Fibroblast of lung (primary cell): ENCODE measurements at regions not wholly inside any gene's neighbourhood (a gene's known extent, or its start where the extent isn't known, plus 50 kb on each side); places are given as distances from the start of the nearest gene placed in this dataset.
"Not testable (repeated sequence)": the region's sequence is repeated elsewhere in the genome, so short reads cannot be mapped to it uniquely, and the experiment has no call there.

Source experiments
- DNase-seq, 2 donors: peaks; one replicate each; pipeline versions ENCODE4 v3.0.0 to v3.0.0-alpha.2; 2010; ENCODE audit warnings: low read depth in 2 of 2
- H2AFZ ChIP-seq: 2 replicates; pipeline ENCODE4 v1.5.1; 2012; ENCODE audit warnings: low read length, control low read depth, inconsistent platforms
- H3K27ac ChIP-seq: 2 replicates; pipeline ENCODE4 v1.5.1; 2011; ENCODE audit warnings: low read length, control low read depth; ENCODE audit not compliant: insufficient read depth
- H3K27me3 ChIP-seq: 2 replicates; pipeline ENCODE4 v1.5.1; 2011; ENCODE audit warnings: mild to moderate bottlenecking, low read length; ENCODE audit not compliant: control insufficient read depth, insufficient read depth
- H3K36me3 ChIP-seq: 2 replicates; pipeline ENCODE4 v1.5.1; 2011; ENCODE audit warnings: low read length; ENCODE audit not compliant: control insufficient read depth, insufficient read depth
- H3K4me1 ChIP-seq: 2 replicates; pipeline ENCODE4 v1.5.1; 2011; ENCODE audit warnings: low read length; ENCODE audit not compliant: control insufficient read depth, insufficient read depth; ENCODE audit errors: extremely low read depth
- H3K4me2 ChIP-seq: 2 replicates; pipeline ENCODE4 v1.5.1; 2011; ENCODE audit warnings: low read length, control low read depth; ENCODE audit not compliant: insufficient read depth; ENCODE audit errors: extremely low read depth
- H3K4me3 ChIP-seq, 4 experiments: fragments of 200-600 bp in 1 of 4; sonication (generic) in 1 of 4; replicated peaks in 1 of 4; 2 replicates each; pipeline ENCODE4 v1.5.1; 2011 to 2016; ENCODE audit warnings: low read length in 4 of 4, low read depth in 3 of 4, mild to moderate bottlenecking in 3 of 4, control low read depth in 2 of 4, inconsistent platforms in 1 of 4, mixed read lengths in 1 of 4; ENCODE audit not compliant: insufficient read depth in 1 of 4; ENCODE audit errors: control extremely low read depth in 1 of 4
- H3K79me2 ChIP-seq: 2 replicates; pipeline ENCODE4 v1.5.1; 2012; ENCODE audit warnings: mild to moderate bottlenecking, low read length, inconsistent platforms; ENCODE audit not compliant: control insufficient read depth, insufficient read depth
- H3K9ac ChIP-seq: 2 replicates; pipeline ENCODE4 v1.5.1; 2011; ENCODE audit warnings: mild to moderate bottlenecking, low read length, control low read depth; ENCODE audit not compliant: insufficient read depth
- H3K9me3 ChIP-seq: 2 replicates; pipeline ENCODE4 v1.5.1; 2012; ENCODE audit warnings: low read depth, low read length; ENCODE audit not compliant: control insufficient read depth, insufficient read depth
- H4K20me1 ChIP-seq: 2 replicates; pipeline ENCODE4 v1.5.1; 2011; ENCODE audit warnings: low read length; ENCODE audit not compliant: control insufficient read depth, insufficient read depth; ENCODE audit errors: extremely low read depth
- CTCF ChIP-seq, 2 donors: IDR thresholded peaks in 1 of 2; conservative IDR thresholded peaks in 1 of 2; 1 replicate in 1 of 2; 2 replicates in 1 of 2; pipeline ENCODE4 v1.5.1; 2011 to 2012; ENCODE audit warnings: low read length in 2 of 2, control low read depth in 1 of 2, inconsistent platforms in 1 of 2, low read depth in 1 of 2, mild to moderate bottlenecking in 1 of 2
- EZH2 ChIP-seq: IDR thresholded peaks from 2 replicates; pipeline ENCODE4 v1.5.1; 2012; ENCODE audit warnings: low read length, control low read depth, mild to moderate bottlenecking; ENCODE audit errors: missing control alignments

- H3K4me3 ChIP-seq, result no peak overlapping the region
- no peaks in the 10 kb centered on the region for H3K79me2 ChIP-seq
- no peak for TF ChIP-seq EZH2
- no peak for TF ChIP-seq CTCF (conservative IDR thresholded peaks at IDR 0.05 in 1 of 2, IDR thresholded peaks at IDR 0.05 in 1 of 2; ENCODE audit: low read depth in 1 of 2, low read length in 2 of 2)
- H3K9me3 ChIP-seq, result no peaks in the 10 kb centered on the region
- H3K4me1 ChIP-seq, result no peaks in the 10 kb centered on the region
- no peaks in the 10 kb centered on the region for H3K36me3 ChIP-seq
- no peaks in the 10 kb centered on the region for H3K27me3 ChIP-seq
- H3K9ac ChIP-seq, result no peak overlapping the region
- H3K27ac ChIP-seq, result no peak overlapping the region
- H4K20me1 ChIP-seq, result no peaks in the 10 kb centered on the region
- H3K4me2 ChIP-seq, result no peak overlapping the region
- DNase-seq, result no peak
- no peak overlapping the region for H2AFZ ChIP-seq
Observed at GRCh38 chr16:59840169-59840568, 1106.1 kb upstream of the GOT2 start.

DNA sequence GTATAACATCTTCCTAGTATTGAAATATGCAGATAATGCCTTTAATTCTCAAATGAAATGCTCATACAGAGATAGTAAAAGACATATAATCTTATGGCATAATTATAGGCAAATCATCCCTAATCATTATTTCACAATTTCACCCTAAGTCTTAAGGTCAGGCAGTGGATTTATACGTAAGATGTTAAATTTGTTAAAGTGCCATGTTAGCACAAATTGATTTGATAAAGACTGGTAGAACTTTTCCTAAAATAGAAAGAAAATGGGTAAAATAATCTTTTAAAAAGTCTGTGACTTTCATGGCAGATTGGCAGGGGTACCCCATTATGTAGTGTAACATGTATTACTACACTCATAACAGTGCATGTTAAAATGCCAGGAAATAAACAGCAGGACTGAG is 1092.7 kb upstream of the GOT2 start:
- Histone ChIP-seq H4K20me1 (no peaks in the 10 kb centered on the region), H3K4me1 (no peaks in the 10 kb centered on the region), H3K4me2 (no peak overlapping the region)

GRCh38 chr16:59809488-59809887 is 1075.4 kb upstream of the GOT2 start:
- not testable (repeated sequence) for DNase-seq, H3K27ac ChIP-seq, H2AFZ ChIP-seq, H3K4me1 ChIP-seq, H4K20me1 ChIP-seq, H3K27me3 ChIP-seq, H3K4me3 ChIP-seq, H3K9ac ChIP-seq, H3K79me2 ChIP-seq, H3K36me3 ChIP-seq, H3K4me2 ChIP-seq, H3K9me3 ChIP-seq

More for the DNA sequence above, 1092.7 kb upstream of the GOT2 start:
- TF ChIP-seq CTCF (conservative IDR thresholded peaks at IDR 0.05 in 1 of 2, IDR thresholded peaks at IDR 0.05 in 1 of 2; ENCODE audit: low read depth in 1 of 2, low read length in 2 of 2) (no peak), EZH2 (no peak)
- Histone ChIP-seq H3K27me3 (no peaks in the 10 kb centered on the region), H3K4me3 (no peak overlapping the region), H3K79me2 (no peaks in the 10 kb centered on the region), H3K9me3 (no peaks in the 10 kb centered on the region), H3K9ac (no peak overlapping the region), H3K27ac (no peak overlapping the region), H3K36me3 (no peaks in the 10 kb centered on the region), H2AFZ (no peak overlapping the region)
- DNase-seq, result no peak
